ENCODE measurements at regions not wholly inside any gene's neighbourhood (a gene's known extent, or its start where the extent isn't known, plus 50 kb on each side); places are given as distances from the start of the nearest gene placed in this dataset.

DNA sequence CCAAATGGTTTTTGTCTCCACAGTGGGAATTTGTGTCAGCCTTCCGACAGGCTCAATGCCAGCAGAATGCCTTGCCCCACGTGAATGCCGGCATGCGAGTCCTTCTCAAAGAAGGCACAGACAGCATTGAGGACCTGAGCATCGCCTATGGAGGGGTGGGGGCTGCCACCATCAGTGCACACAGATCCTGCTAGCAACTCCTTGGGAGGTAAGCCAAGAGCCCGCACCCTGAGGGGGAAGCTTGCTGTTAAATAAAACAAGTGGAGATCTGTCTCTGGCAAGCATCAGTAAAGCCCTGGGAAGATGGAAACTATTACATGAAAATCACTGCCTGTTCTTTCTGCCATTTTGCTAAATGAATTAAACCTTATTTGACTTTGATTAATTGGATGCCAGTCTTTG is 67.5 kb upstream of the BZW1 start:
- peak overlapping the region; percentile 97; the same call in 1 of the 2 replicates for H3K27ac ChIP-seq
- TF ChIP-seq, protein P1, sequence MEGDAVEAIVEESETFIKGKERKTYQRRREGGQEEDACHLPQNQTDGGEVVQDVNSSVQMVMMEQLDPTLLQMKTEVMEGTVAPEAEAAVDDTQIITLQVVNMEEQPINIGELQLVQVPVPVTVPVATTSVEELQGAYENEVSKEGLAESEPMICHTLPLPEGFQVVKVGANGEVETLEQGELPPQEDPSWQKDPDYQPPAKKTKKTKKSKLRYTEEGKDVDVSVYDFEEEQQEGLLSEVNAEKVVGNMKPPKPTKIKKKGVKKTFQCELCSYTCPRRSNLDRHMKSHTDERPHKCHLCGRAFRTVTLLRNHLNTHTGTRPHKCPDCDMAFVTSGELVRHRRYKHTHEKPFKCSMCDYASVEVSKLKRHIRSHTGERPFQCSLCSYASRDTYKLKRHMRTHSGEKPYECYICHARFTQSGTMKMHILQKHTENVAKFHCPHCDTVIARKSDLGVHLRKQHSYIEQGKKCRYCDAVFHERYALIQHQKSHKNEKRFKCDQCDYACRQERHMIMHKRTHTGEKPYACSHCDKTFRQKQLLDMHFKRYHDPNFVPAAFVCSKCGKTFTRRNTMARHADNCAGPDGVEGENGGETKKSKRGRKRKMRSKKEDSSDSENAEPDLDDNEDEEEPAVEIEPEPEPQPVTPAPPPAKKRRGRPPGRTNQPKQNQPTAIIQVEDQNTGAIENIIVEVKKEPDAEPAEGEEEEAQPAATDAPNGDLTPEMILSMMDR (conservative IDR thresholded peaks at IDR 0.05) = no peak

DNA sequence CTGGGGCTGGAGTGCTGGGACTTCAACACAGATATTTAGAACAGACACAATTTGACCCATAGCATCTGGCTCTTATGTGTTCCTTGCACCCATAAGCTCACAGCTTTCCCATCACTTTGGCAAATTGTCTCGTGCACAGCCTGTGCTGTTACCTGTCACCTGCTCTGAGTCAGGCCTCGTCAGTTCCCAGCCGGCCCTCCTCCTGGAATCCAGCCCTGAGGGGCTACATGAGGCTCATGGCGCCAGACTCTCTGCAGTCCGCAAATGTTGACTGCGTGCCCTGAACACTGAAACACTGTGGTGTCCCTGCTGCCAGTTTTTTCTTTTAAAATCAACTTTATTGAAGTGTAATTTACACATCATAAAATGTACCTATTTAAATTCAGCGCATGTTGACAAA is 65.4 kb upstream of the BZW1 start:
- TF ChIP-seq, protein P1 (conservative IDR thresholded peaks at IDR 0.05) = no peak
- H3K27ac ChIP-seq = peak overlapping the region; percentile 97

DNA sequence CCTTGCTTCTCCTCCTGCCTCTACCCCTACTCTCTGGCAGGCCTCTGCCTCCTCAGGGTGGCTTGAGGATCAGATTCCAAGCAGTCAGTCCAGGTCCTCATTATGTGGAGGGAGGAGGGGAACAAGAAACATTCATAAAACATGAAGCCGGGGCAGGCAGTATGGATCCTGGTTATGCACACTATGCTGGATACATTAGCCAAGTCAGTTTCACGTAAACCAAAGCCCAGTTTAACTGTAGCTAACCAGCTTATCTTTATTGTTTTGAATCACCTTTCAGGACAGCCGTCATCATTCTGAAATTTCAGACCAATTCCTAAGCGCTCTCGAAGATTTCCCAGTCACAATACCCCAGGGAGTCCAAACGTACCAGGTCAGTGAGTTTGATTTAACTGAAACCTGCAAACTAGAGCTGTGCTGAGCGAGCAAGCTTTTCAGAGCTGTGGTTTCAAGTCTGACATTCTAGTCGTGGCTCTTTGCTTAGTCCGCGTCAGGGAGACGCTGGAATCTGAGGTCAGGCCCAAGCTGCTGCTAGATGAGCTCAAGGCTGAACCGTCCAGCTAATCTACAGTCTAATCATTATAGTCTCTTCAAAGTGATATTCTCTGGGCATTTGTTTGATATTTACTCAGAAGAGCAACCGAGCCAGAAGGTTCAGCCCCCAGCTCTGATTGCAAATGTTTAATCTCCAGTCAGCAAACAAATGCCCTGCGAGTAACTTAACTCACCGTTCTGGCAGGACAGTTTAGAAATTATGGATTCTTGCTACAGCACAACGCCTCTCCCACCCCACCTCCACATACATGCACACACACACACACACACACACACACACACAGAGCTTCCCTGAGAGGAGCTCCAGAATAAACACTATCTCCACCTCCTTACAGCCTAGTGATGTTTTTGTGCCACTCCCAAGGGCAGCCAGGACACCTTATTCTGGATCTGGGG is 63.8 kb upstream of the BZW1 start:
- peak overlapping the region; percentile 97 for H3K27ac ChIP-seq
- TF ChIP-seq, protein P1 (conservative IDR thresholded peaks at IDR 0.05) = no peak

DNA sequence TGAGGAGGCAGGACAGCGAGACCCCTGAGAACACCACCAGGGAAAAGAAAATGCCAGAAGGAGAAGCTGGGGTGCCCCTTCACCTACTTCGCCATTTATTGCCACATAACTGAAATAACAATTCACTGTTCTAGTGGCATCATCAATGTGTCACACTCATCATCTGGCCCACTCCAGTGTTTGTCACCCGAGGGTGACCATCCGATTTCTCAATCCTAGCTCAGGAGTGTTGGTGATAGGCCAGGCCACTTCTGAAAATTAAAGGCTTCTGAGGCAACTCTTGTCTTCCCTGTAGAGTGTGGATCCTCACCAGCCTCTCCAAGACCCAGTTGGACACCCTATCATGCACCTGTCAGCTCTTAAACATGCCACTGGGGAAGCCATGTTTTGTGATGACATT is 62.9 kb upstream of the BZW1 start:
- peak overlapping the region; percentile 97 for H3K27ac ChIP-seq
- TF ChIP-seq, protein P1 (conservative IDR thresholded peaks at IDR 0.05) = no peak

DNA sequence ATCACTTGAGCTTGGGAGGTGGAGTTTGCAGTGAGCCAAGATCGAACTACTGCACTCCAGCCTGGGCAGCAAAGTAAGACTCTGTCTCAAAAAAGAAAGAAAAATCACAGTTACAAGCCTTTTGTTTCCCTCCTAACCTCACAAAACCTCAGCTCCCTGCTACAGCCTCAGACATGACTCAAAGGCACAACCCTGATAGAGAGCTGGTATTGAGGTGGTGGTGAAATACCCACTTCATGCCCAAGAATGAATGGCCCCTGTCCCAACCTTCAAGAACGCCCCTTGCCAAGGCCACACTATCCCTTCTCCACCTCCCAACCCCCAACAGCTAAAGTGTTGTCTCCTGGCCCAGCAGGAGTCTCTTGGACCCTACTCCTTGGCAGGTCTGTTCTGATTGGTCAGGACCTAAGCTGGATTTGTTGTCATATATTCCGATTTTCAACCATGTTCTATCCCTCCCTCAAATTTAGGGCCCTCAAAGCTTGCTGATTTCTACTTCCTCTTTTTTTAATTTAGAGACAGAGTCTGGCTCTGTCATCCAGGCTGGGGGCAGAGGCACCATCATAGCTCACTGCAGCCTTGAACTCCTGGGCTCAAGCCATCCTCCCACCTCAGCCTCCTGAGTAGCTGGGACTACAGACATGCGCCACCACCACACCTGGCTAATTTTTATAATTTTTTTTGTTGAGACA is 61.9 kb upstream of the BZW1 start:
- TF ChIP-seq, protein P1 (conservative IDR thresholded peaks at IDR 0.05) = no peak
- H3K27ac ChIP-seq = peak overlapping the region; percentile 97

DNA sequence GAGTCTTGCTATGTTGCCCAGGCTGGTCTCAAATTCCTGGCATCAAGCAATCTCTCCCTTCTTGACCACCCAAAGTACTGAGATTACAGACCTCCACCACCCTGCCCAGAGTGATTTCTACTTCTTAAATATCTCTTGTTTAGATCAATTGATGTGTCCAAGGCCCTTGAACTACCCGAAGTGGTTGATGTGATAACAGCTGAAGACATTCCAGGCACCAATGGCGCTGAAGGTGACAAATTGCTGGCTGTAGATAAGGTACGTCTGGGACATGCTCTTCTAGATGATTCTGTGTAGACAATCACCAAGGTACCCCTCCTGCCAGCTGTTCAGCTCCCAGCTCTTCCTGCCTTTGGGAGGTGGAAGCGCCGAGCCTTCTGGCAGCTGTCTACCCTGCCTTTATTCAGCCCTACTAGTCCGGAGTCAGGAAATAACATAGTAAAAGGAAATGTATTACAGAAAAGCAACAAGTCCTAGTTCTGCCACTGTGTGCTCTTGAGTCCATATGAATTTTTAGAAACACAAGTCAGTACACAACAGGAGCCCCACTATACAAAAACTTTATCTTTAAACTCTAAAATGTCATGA is 61.3 kb upstream of the BZW1 start:
- H3K27ac ChIP-seq = peak overlapping the region; percentile 97
- TF ChIP-seq, protein P1 (conservative IDR thresholded peaks at IDR 0.05) = no peak

DNA sequence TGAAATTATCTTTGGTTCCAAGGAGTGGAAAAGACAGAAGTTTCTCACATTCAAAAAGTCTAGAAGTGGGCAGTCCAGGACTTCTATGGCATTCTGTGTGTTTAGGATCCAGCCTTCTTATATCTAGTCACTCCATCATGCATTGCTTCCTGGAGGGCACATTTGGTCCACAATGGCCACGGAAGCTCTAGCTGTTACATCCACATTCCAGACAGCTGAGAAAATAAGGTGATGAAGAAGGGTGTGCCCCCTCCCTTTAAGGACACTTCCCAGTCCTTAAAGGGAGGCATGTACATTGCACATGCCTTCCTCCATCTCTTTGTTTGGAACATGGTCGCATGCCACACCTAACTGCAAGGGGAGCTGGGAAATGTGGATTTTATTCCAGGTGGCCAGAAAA is 59.9 kb upstream of the BZW1 start:
- TF ChIP-seq, protein P1 (conservative IDR thresholded peaks at IDR 0.05) = no peak
- peak overlapping the region; percentile 97 for H3K27ac ChIP-seq
